Panc1 (cell line): ENCODE measurements at regions not wholly inside any gene's neighbourhood (a gene's known extent, or its start where the extent isn't known, plus 50 kb on each side); places are given as distances from the start of the nearest gene placed in this dataset.

Experiments
- ATAC-seq: fragments of 200-7000 bp; cut with Tn5 transposase; 2 replicates; pipeline ENCODE4 v1.9.1; 2020; ENCODE audit warnings: mild to moderate bottlenecking, moderate library complexity
- BruUV-seq: library from RNA; stranded (reverse); fragments of 400-500 nt; replicated peaks from 2 replicates; lab custom pipeline; 2021; lab: Mats Ljungman, UMichigan
- CTCF ChIA-PET: fragments of 300-600 bp; sonication (Branson Sonifier 250); formaldehyde crosslinking; loops from one replicate; lab custom pipeline; 2022; ENCODE audit warnings: antibody characterized with exemption; lab: Charles Lee
- POLR2A ChIA-PET: fragments of 300-600 bp; sonication (Branson Sonifier 250); formaldehyde crosslinking; loops from one replicate; lab custom pipeline; 2022; ENCODE audit warnings: antibody characterized with exemption; lab: Charles Lee
- DNase-seq: peaks from one replicate; pipeline ENCODE4 v3.0.0-alpha.2; 2010; ENCODE audit warnings: low read depth, low spot score
- H3K27ac ChIP-seq: 2 replicates; pipeline ENCODE4 v1.5.1; 2011; ENCODE audit warnings: mild to moderate bottlenecking, low read length, inconsistent platforms
- H3K27me3 ChIP-seq: fragments of 200-500 bp; sonication (Bioruptor generic); 2 replicates; pipeline ENCODE4 v1.6.0; 2014; ENCODE audit warnings: low read length, inconsistent platforms; ENCODE audit not compliant: control insufficient read depth, insufficient read depth
- H3K36me3 ChIP-seq: fragments of 200-500 bp; sonication (Bioruptor generic); 2 replicates; pipeline ENCODE4 v1.5.1; 2014; ENCODE audit warnings: inconsistent platforms, mild to moderate bottlenecking, low read length, moderate library complexity; ENCODE audit not compliant: control insufficient read depth, insufficient read depth
- H3K4me1 ChIP-seq: 2 replicates; pipeline ENCODE4 v1.5.1; 2011; ENCODE audit warnings: inconsistent platforms, mild to moderate bottlenecking, low read length, moderate library complexity; ENCODE audit not compliant: control insufficient read depth, insufficient read depth
- H3K4me3 ChIP-seq, 2 experiments: 2 replicates each; pipeline ENCODE4 v1.5.1; 2011 to 2012; ENCODE audit warnings: low read depth in 2 of 2, low read length in 2 of 2, mild to moderate bottlenecking in 2 of 2, inconsistent platforms in 1 of 2, moderate library complexity in 1 of 2
- H3K9me3 ChIP-seq: fragments of 200-500 bp; sonication (Bioruptor generic); 2 replicates; pipeline ENCODE4 v1.5.1; 2014; ENCODE audit warnings: low read depth, mild to moderate bottlenecking, inconsistent platforms, low read length, moderate library complexity; ENCODE audit not compliant: control insufficient read depth, insufficient read depth
- CTCF ChIP-seq: fragments of 450-650 bp; IDR thresholded peaks from 2 replicates; pipeline ENCODE4 v1.5.1; 2017; ENCODE audit warnings: mild to moderate bottlenecking
- POLR2AphosphoS5 ChIP-seq: IDR thresholded peaks from 2 replicates; pipeline ENCODE4 v1.6.1; 2012; ENCODE audit warnings: mild to moderate bottlenecking, low read depth, low read length, moderate library complexity
- REST ChIP-seq, 2 experiments: IDR thresholded peaks; 2 replicates each; pipeline ENCODE4 v1.6.1; 2011 to 2012; ENCODE audit warnings: low read depth in 2 of 2, control low read depth in 1 of 2, low read length in 1 of 2, mild to moderate bottlenecking in 1 of 2, moderate library complexity in 1 of 2; ENCODE audit not compliant: insufficient read depth in 1 of 2
- SIN3A ChIP-seq: IDR thresholded peaks from 2 replicates; pipeline ENCODE4 v1.6.1; 2012; ENCODE audit warnings: low read depth, mild to moderate bottlenecking, low read length, moderate library complexity, borderline replicate concordance; ENCODE audit not compliant: insufficient read depth
- TCF7L2 ChIP-seq: IDR thresholded peaks from 2 replicates; pipeline ENCODE4 v1.6.1; 2011; ENCODE audit warnings: mild to moderate bottlenecking, low read depth, low read length, inconsistent platforms
- in situ Hi-C: cut with HindIII; loops from 2 replicates; pipeline ENCODE4 v1.10.0; 2016; ENCODE audit warnings: low sequenced_read_pairs, low pct_unique_long_range_greater_than_20kb
- intact Hi-C: fragments of 100-400 bp; cut with micrococcal nuclease; formaldehyde crosslinking; loops from one replicate; pipeline ENCODE4 v1.10.0; 2022; ENCODE audit not compliant: unreplicated experiment

GRCh38 chrX:39856472-39857121 is 241.2 kb downstream of the BCOR start:
- CTCF ChIA-PET = no interaction called here
- TF ChIP-seq CTCF (no peak), TCF7L2 (no peak), POLR2AphosphoS5 (no peak), SIN3A (no peak), REST (IDR thresholded peaks at IDR 0.05; ENCODE audit: insufficient read depth in 1 of 2, low read depth in 2 of 2, low read length in 1 of 2) (no peak)
- in situ Hi-C loops = no loop called here
- BruUV-seq = no TSS peak
- POLR2A ChIA-PET = no interaction called here
- Histone ChIP-seq H3K27ac (no peak overlapping the region), H3K27me3 (no peaks in the 10 kb centered on the region), H3K36me3 (no peaks in the 10 kb centered on the region), H3K4me1 (no peaks in the 10 kb centered on the region), H3K4me3 (no peak overlapping the region), H3K9me3 (no peaks in the 10 kb centered on the region)
- DNase-seq = no peak
- no peak for ATAC-seq
- intact Hi-C loops = no loop called here

- no peak for DNase-seq
- POLR2A ChIA-PET = no interaction called here
- Histone ChIP-seq H3K9me3 (no peaks in the 10 kb centered on the region), H3K36me3 (no peaks in the 10 kb centered on the region), H3K27ac (no peak overlapping the region), H3K4me3 (no peak overlapping the region), H3K4me1 (no peaks in the 10 kb centered on the region), H3K27me3 (no peaks in the 10 kb centered on the region)
- intact Hi-C loops (no loop called here), in situ Hi-C loops (no loop called here)
- TF ChIP-seq REST (IDR thresholded peaks at IDR 0.05; ENCODE audit: insufficient read depth in 1 of 2, low read depth in 2 of 2, low read length in 1 of 2) (no peak), POLR2AphosphoS5 (no peak), CTCF (no peak), SIN3A (no peak), TCF7L2 (no peak)
- ATAC-seq = no peak
- CTCF ChIA-PET = no interaction called here
- no TSS peak for BruUV-seq
These were observed 240.0 kb downstream of the BCOR start for GRCh38 chrX:39857780-39858179.
